Ramos (cell line): ENCODE measurements at regions not wholly inside any gene's neighbourhood (a gene's known extent, or its start where the extent isn't known, plus 50 kb on each side); places are given as distances from the start of the nearest gene placed in this dataset.
"Not testable (repeated sequence)": the region's sequence is repeated elsewhere in the genome, so short reads cannot be mapped to it uniquely, and the experiment has no call there.

ENCODE experiments used
- in situ Hi-C: fragments of 300-500 bp; cut with MboI; formaldehyde crosslinking; loops from one replicate; pipeline ENCODE4 v1.14.3; 2022; ENCODE audit warnings: low sequenced_read_pairs; ENCODE audit not compliant: unreplicated experiment

- in situ Hi-C loops, result no loop called here
Observed at GRCh38 chr5:154598021-154598420, 120.0 kb upstream of the HAND1 start.

- in situ Hi-C loops, result not testable (repeated sequence)
Observed at GRCh38 chr5:154596844-154597243, 118.8 kb upstream of the HAND1 start.

GRCh38 chr5:154595662-154596061 lies 117.6 kb upstream of the HAND1 start:
- in situ Hi-C loops, result no loop called here

GRCh38 chr5:154593796-154594195 lies 115.8 kb upstream of the HAND1 start:
- in situ Hi-C loops, result no loop called here

GRCh38 chr5:154593071-154593470 lies 115.0 kb upstream of the HAND1 start:
- in situ Hi-C loops, result no loop called here

- in situ Hi-C loops, result no loop called here
Observed at GRCh38 chr5:154590093-154590724, 112.2 kb upstream of the HAND1 start.

- in situ Hi-C loops, result no loop called here
Observed at GRCh38 chr5:154589511-154589910, 111.5 kb upstream of the HAND1 start.

DNA sequence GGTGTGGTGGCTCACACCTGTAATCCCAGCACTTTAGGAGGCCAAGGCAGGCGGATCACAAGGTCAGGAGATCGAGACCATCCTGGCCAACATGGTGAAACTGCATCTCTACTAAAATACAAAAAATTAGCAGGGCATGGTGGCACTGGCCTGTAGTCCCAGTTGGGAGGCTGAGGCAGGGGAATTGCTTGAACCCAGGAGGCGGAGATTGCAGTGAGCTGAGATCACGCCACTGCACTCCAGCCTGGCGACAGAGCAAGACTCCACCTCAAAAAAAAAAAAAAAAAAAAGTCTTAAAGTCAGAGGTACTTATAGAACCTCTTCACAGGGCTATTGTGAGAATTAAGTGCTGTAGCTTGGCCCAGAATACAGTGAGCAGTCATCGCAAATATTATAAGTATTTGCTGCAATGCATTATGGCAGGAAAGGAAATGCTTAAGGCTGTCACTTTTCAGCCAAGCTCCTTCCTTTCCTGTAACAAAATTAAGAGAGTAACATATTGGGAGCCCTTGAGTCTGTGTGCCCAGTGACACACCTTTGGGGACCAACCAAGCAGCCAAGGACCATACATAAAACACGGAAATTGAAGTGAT lies 110.9 kb upstream of the HAND1 start:
- in situ Hi-C loops, result not testable (repeated sequence)

DNA sequence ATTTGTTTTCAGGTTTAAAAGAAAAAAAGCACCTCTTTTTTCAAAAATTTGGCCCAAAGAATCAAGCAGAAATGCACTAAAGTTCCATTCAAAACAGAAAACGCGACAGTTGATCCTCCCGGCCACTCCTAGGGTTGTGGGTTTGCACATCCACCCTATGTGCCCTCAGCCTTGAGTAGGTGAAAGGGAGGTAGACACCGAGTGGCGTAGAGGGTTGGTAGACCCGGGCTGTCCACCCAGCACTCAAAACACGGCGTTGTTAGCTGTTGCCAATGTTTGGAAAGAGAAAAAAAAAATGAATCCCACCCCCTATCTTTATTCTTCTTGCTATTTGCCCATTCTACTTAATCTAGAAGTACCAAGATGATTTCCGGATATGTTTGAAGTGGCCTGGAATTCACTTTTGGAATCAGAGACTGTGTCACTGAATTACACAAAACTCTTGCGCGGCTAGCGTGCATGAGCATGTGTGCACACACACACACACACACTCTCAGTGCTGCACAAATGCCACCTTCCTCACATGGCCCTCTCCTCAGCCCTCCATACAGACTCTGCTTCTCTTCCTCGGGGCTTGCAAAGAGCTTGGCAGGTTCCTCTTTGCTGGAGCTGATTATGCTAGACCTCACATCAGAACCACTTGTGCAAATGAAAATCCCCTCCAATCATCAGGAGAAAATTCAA lies 110.2 kb upstream of the HAND1 start:
- in situ Hi-C loops, result no loop called here

DNA sequence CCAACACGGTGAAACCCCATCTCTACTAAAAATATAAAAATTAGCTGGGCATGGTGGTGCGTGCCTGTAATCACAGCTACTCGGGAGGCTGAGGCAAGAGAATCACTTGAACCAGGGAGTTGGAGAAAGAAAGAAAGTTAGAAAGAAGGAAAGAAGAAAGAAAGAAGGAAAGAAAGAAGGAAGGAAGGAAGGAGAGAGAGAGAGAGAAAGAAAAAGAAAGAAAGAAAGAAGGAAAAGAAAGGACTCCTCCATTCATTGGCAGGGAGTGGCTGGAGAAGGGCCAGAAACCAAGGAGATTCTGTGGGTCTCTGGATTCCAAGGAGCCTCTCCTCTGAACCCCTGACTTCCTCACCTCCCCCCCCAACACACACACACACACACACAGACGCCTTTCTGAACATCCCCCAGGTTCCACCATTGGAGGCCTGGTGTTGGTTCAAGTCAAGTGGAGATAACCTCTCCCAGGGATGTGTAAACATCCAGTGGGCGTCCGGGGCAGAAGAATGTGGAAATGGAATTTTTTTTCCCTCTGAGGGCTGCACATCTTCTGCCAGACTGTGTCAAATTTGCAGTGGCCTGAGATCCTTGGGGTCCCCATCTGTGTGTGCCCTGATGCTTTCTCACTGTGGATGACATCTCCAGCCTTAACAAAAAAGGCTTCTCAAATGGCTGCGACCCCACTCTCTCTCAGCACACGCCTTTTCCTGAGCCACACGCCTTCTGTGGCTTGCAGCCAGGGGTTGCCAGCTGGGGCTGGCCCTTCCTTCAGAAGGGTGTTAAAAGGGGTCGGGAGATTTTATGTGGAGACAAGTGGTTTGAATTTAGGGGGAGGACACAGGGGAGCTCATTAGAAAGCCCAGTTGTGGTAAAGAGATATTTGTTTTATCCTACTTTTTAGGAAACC lies 109.3 kb upstream of the HAND1 start:
- in situ Hi-C loops, result no loop called here

GRCh38 chr5:154583671-154584177 lies 105.7 kb upstream of the HAND1 start:
- in situ Hi-C loops, result no loop called here

DNA sequence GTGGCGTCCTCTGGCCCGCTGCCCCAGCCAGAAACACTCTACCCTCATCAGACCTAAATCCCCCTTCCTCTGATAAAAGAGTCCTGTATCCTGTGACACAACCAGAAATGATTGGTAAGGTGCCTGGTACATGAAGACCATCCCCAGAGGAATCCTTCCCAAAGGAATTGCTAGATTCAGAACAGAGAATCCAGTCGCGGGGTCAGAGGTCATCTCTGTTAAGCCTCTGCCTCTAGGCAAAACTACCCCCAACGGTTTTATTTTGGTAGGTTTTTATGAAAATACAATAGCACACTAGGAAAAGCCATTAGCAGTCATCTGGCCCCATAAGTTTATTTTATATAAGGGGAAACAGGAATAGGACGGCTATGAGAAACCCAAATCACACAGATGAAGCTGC lies 102.4 kb upstream of the HAND1 start:
- in situ Hi-C loops, result no loop called here

GRCh38 chr5:154577416-154577815 lies 99.4 kb upstream of the HAND1 start:
- in situ Hi-C loops, result no loop called here

- in situ Hi-C loops, result no loop called here
Observed at GRCh38 chr5:154576429-154576806, 98.4 kb upstream of the HAND1 start.

DNA sequence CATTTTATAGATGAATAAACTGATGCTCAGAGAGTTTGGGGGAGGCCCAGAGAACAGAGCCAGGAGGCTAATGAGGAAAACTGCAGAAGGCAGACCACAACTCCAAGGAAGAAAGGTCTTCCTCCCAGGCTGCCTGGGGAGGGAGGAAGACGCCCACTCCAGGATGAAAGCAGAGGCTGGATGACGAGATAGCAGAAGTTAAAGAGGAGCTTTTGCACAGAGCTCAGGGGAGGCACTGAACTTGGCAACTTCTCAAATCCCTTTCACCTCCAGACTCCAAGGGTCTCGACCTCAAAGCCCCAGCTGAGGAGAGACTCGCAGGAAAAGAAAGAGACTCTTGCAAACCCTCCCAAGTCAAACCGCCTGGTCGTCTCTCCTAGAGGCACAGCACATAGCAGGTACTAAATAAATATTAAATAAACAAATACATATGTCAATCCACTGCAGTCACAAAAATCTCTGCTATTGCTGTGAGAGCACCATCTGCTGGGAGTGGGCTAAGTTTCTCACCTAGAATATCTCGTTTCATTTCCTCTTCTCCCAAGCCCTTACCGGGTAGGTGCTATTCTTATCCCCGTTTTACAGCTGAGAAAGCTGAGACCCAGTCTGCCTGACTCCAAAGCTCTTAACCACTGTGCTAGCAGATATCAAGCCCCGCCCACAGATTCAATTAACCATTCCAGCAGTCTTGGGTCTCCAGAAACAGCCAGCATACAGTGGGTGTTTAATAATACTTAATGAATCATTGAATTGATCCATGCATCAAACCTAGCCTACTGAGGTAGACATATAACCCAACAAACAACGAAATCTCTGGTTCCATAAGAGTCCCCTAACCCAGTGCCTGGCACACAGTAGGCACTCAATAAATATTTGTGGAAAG lies 97.8 kb upstream of the HAND1 start:
- in situ Hi-C loops, result no loop called here

DNA sequence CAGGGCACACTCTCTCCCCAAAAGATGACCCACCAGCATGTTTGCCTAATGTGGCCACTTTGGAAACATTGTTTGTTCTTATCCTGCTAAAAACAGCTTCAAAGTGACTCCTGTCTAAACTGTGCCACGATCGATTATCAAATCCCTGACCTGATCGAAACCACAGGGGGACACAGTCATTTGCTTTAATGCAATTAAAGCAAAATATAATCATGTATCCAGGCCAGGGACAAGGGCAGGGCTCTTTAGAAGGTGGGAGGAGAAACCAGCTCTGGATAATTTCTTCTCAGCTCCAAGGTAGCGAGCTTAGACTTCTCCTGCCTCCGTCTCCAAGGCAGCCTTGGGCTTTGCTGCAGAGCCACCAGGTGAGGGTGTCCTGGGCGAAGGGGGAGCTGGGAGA lies 95.0 kb upstream of the HAND1 start:
- in situ Hi-C loops, result no loop called here

- in situ Hi-C loops, result no loop called here
Observed at GRCh38 chr5:154571325-154572035, 93.5 kb upstream of the HAND1 start.

- in situ Hi-C loops, result no loop called here
Observed at GRCh38 chr5:154570572-154571324, 92.7 kb upstream of the HAND1 start.
